ENCODE measurements at regions not wholly inside any gene's neighbourhood (a gene's known extent, or its start where the extent isn't known, plus 50 kb on each side); places are given as distances from the start of the nearest gene placed in this dataset.

DNA sequence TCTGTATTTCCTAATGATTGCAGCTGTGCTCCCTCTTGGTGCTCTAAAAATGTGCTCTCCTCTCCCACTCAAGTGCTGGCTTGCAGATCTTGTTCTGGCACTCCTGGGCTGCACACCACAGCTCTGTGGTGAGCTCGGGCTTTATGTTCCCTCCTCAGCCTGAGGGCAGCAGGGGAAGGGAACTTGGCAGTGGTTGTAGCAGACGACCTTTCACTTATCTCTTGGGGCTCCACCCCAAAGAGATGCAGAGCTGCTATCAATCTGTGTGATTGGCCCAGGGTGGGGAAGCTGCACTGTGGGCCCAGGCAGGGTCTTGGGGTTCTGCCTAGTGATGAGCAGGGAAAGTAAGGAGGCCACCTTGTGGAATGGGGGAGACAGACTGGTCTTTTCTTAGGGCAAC lies 143.5 kb upstream of the GORAB start:
- TF ChIP-seq, protein P1, sequence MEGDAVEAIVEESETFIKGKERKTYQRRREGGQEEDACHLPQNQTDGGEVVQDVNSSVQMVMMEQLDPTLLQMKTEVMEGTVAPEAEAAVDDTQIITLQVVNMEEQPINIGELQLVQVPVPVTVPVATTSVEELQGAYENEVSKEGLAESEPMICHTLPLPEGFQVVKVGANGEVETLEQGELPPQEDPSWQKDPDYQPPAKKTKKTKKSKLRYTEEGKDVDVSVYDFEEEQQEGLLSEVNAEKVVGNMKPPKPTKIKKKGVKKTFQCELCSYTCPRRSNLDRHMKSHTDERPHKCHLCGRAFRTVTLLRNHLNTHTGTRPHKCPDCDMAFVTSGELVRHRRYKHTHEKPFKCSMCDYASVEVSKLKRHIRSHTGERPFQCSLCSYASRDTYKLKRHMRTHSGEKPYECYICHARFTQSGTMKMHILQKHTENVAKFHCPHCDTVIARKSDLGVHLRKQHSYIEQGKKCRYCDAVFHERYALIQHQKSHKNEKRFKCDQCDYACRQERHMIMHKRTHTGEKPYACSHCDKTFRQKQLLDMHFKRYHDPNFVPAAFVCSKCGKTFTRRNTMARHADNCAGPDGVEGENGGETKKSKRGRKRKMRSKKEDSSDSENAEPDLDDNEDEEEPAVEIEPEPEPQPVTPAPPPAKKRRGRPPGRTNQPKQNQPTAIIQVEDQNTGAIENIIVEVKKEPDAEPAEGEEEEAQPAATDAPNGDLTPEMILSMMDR (IDR thresholded peaks at IDR 0.05; ENCODE audit: control extremely low read depth in 1 of 3, insufficient read depth in 1 of 3, low read depth in 1 of 3, low read length in 3 of 3): no peak
- no peak for TF ChIP-seq CHD2 (IDR thresholded peaks at IDR 0.05; ENCODE audit: low read length)
- TF ChIP-seq, protein P2, sequence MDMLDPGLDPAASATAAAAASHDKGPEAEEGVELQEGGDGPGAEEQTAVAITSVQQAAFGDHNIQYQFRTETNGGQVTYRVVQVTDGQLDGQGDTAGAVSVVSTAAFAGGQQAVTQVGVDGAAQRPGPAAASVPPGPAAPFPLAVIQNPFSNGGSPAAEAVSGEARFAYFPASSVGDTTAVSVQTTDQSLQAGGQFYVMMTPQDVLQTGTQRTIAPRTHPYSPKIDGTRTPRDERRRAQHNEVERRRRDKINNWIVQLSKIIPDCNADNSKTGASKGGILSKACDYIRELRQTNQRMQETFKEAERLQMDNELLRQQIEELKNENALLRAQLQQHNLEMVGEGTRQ (IDR thresholded peaks at IDR 0.05; ENCODE audit: low read length): no peak
- TF ChIP-seq NRF1 (IDR thresholded peaks at IDR 0.05; ENCODE audit: low read depth, low read length): no peak
- TF ChIP-seq BRCA1 (IDR thresholded peaks at IDR 0.05; ENCODE audit: low read depth, low read length): no peak
- TF ChIP-seq EP300 (IDR thresholded peaks at IDR 0.05; ENCODE audit: borderline replicate concordance in 1 of 2, low read depth in 2 of 2, low read length in 2 of 2): no peak
- no peak for TF ChIP-seq CREB1 (IDR thresholded peaks at IDR 0.05)
- no peak for TF ChIP-seq FOSL1 (IDR thresholded peaks at IDR 0.05; ENCODE audit: insufficient read depth, low read depth, low read length)
- TF ChIP-seq, protein P3, sequence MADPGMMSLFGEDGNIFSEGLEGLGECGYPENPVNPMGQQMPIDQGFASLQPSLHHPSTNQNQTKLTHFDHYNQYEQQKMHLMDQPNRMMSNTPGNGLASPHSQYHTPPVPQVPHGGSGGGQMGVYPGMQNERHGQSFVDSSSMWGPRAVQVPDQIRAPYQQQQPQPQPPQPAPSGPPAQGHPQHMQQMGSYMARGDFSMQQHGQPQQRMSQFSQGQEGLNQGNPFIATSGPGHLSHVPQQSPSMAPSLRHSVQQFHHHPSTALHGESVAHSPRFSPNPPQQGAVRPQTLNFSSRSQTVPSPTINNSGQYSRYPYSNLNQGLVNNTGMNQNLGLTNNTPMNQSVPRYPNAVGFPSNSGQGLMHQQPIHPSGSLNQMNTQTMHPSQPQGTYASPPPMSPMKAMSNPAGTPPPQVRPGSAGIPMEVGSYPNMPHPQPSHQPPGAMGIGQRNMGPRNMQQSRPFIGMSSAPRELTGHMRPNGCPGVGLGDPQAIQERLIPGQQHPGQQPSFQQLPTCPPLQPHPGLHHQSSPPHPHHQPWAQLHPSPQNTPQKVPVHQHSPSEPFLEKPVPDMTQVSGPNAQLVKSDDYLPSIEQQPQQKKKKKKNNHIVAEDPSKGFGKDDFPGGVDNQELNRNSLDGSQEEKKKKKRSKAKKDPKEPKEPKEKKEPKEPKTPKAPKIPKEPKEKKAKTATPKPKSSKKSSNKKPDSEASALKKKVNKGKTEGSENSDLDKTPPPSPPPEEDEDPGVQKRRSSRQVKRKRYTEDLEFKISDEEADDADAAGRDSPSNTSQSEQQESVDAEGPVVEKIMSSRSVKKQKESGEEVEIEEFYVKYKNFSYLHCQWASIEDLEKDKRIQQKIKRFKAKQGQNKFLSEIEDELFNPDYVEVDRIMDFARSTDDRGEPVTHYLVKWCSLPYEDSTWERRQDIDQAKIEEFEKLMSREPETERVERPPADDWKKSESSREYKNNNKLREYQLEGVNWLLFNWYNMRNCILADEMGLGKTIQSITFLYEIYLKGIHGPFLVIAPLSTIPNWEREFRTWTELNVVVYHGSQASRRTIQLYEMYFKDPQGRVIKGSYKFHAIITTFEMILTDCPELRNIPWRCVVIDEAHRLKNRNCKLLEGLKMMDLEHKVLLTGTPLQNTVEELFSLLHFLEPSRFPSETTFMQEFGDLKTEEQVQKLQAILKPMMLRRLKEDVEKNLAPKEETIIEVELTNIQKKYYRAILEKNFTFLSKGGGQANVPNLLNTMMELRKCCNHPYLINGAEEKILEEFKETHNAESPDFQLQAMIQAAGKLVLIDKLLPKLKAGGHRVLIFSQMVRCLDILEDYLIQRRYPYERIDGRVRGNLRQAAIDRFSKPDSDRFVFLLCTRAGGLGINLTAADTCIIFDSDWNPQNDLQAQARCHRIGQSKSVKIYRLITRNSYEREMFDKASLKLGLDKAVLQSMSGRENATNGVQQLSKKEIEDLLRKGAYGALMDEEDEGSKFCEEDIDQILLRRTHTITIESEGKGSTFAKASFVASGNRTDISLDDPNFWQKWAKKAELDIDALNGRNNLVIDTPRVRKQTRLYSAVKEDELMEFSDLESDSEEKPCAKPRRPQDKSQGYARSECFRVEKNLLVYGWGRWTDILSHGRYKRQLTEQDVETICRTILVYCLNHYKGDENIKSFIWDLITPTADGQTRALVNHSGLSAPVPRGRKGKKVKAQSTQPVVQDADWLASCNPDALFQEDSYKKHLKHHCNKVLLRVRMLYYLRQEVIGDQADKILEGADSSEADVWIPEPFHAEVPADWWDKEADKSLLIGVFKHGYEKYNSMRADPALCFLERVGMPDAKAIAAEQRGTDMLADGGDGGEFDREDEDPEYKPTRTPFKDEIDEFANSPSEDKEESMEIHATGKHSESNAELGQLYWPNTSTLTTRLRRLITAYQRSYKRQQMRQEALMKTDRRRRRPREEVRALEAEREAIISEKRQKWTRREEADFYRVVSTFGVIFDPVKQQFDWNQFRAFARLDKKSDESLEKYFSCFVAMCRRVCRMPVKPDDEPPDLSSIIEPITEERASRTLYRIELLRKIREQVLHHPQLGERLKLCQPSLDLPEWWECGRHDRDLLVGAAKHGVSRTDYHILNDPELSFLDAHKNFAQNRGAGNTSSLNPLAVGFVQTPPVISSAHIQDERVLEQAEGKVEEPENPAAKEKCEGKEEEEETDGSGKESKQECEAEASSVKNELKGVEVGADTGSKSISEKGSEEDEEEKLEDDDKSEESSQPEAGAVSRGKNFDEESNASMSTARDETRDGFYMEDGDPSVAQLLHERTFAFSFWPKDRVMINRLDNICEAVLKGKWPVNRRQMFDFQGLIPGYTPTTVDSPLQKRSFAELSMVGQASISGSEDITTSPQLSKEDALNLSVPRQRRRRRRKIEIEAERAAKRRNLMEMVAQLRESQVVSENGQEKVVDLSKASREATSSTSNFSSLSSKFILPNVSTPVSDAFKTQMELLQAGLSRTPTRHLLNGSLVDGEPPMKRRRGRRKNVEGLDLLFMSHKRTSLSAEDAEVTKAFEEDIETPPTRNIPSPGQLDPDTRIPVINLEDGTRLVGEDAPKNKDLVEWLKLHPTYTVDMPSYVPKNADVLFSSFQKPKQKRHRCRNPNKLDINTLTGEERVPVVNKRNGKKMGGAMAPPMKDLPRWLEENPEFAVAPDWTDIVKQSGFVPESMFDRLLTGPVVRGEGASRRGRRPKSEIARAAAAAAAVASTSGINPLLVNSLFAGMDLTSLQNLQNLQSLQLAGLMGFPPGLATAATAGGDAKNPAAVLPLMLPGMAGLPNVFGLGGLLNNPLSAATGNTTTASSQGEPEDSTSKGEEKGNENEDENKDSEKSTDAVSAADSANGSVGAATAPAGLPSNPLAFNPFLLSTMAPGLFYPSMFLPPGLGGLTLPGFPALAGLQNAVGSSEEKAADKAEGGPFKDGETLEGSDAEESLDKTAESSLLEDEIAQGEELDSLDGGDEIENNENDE (IDR thresholded peaks at IDR 0.05; ENCODE audit: insufficient replicate concordance, low read length): no peak
- no peak for TF ChIP-seq KDM1A (IDR thresholded peaks at IDR 0.05; ENCODE audit: borderline replicate concordance, low read length)
- TF ChIP-seq SIN3A (conservative IDR thresholded peaks at IDR 0.05 in 1 of 2, IDR thresholded peaks at IDR 0.05 in 1 of 2; ENCODE audit: low read depth in 1 of 2, low read length in 2 of 2): no peak
- no peak for TF ChIP-seq RFX5 (IDR thresholded peaks at IDR 0.05; ENCODE audit: borderline replicate concordance, low read depth, low read length)

All from H1 (cell line).